GM23338 (cell line): ENCODE measurements at regions not wholly inside any gene's neighbourhood (a gene's known extent, or its start where the extent isn't known, plus 50 kb on each side); places are given as distances from the start of the nearest gene placed in this dataset.

Experiments used
- CREB1 ChIP-seq: fragments of 250-450 bp; sonication (Bioruptor Pico); IDR thresholded peaks from 2 replicates; pipeline ENCODE4 v1.5.0; 2020; ENCODE audit warnings: low read depth, mild to moderate bottlenecking, moderate library complexity
- CTCF ChIP-seq, 2 experiments: fragments of 200-600 bp in 1 of 2; sonication (generic) in 1 of 2; conservative IDR thresholded peaks; 2 replicates each; pipeline versions ENCODE4 v1.5.1 to v1.6.1; 2016 to 2017; ENCODE audit warnings: antibody characterized with exemption in 2 of 2, low read depth in 2 of 2, mild to moderate bottlenecking in 2 of 2, moderate library complexity in 1 of 2
- EZH2 ChIP-seq: fragments of 200-600 bp; sonication (generic); IDR thresholded peaks from one replicate; pipeline ENCODE4 v1.8.0; 2017; ENCODE audit warnings: antibody characterized with exemption, mild to moderate bottlenecking, low read depth; ENCODE audit not compliant: unreplicated experiment
- EZH2phosphoT487 ChIP-seq: fragments of 200-600 bp; sonication (generic); IDR thresholded peaks from one replicate; pipeline ENCODE4 v1.8.1; 2018; ENCODE audit warnings: antibody characterized with exemption; ENCODE audit not compliant: unreplicated experiment
- POLR2AphosphoS5 ChIP-seq: IDR thresholded peaks from 2 replicates; pipeline ENCODE4 v1.6.1; 2016; ENCODE audit warnings: antibody characterized with exemption, low read depth
- REST ChIP-seq: IDR thresholded peaks from one replicate; pipeline ENCODE4 v1.6.1; 2018; ENCODE audit warnings: antibody characterized with exemption; ENCODE audit not compliant: unreplicated experiment
- ZNF114 ChIP-seq: fragments of 250-450 bp; sonication (Bioruptor Pico); IDR thresholded peaks from 2 replicates; pipeline ENCODE4 v1.5.0; 2020; ENCODE audit warnings: mild to moderate bottlenecking, moderate library complexity

- TF ChIP-seq REST (no peak), POLR2AphosphoS5 (no peak), CTCF (conservative IDR thresholded peaks at IDR 0.05; ENCODE audit: low read depth in 2 of 2) (no peak), EZH2phosphoT487 (no peak), EZH2 (no peak), ZNF114 (CRISPR knock-in tag) (no peak), CREB1 (CRISPR knock-in tag) (no peak)
These were observed 212.8 kb upstream of the TPRG1 start for GRCh38 chr3:188959013-188959412.
